GM23338 (cell line): ENCODE measurements at regions not wholly inside any gene's neighbourhood (a gene's known extent, or its start where the extent isn't known, plus 50 kb on each side); places are given as distances from the start of the nearest gene placed in this dataset.
"Not testable (repeated sequence)": the region's sequence is repeated elsewhere in the genome, so short reads cannot be mapped to it uniquely, and the experiment has no call there.

Experiments
- ATAC-seq: fragments of 200-7000 bp; cut with Tn5 transposase; 3 replicates; pipeline ENCODE4 v1.9.1; 2020
- DNase-seq: peaks from one replicate; pipeline ENCODE4 v3.0.0-alpha.2; 2015; ENCODE audit warnings: low spot score
- H2AFZ ChIP-seq: fragments of 200-600 bp; sonication (generic); 2 replicates; pipeline ENCODE4 v1.8.0; 2016; ENCODE audit warnings: antibody characterized with exemption, mild to moderate bottlenecking, moderate library complexity
- H3F3A ChIP-seq: fragments of 200-600 bp; sonication (generic); replicated peaks from 2 replicates; pipeline ENCODE4 v1.8.0; 2017; ENCODE audit warnings: antibody characterized with exemption, mixed run types, low read depth
- H3K27ac ChIP-seq: fragments of 200-600 bp; sonication (generic); 2 replicates; pipeline ENCODE4 v1.6.1; 2016; ENCODE audit warnings: low read depth
- H3K27me3 ChIP-seq: fragments of 200-600 bp; sonication (generic); 2 replicates; pipeline ENCODE4 v1.8.0; 2016; ENCODE audit warnings: mild to moderate bottlenecking, mixed run types, moderate library complexity; ENCODE audit not compliant: insufficient read depth
- H3K36me3 ChIP-seq: fragments of 200-600 bp; sonication (generic); 2 replicates; pipeline ENCODE4 v1.8.0; 2016; ENCODE audit warnings: mild to moderate bottlenecking; ENCODE audit not compliant: insufficient read depth
- H3K4me1 ChIP-seq: fragments of 200-600 bp; sonication (generic); 2 replicates; pipeline ENCODE4 v1.8.0; 2016; ENCODE audit warnings: mild to moderate bottlenecking, moderate library complexity; ENCODE audit not compliant: insufficient read depth
- H3K4me2 ChIP-seq: fragments of 200-600 bp; sonication (generic); 2 replicates; pipeline ENCODE4 v1.7.1; 2017; ENCODE audit warnings: mixed run types
- H3K4me3 ChIP-seq: fragments of 200-600 bp; sonication (generic); 2 replicates; pipeline ENCODE4 v1.6.1; 2016; ENCODE audit warnings: mixed run types
- H3K79me2 ChIP-seq: fragments of 200-600 bp; sonication (generic); replicated peaks from 2 replicates; pipeline ENCODE4 v1.8.0; 2017; ENCODE audit warnings: mild to moderate bottlenecking; ENCODE audit not compliant: insufficient read depth
- H3K9me2 ChIP-seq: fragments of 200-600 bp; sonication (generic); 2 replicates; pipeline ENCODE4 v1.8.0; 2017; ENCODE audit not compliant: insufficient read depth
- H4K20me1 ChIP-seq: fragments of 200-600 bp; sonication (generic); replicated peaks from 2 replicates; pipeline ENCODE4 v1.8.0; 2017; ENCODE audit warnings: mild to moderate bottlenecking; ENCODE audit not compliant: insufficient read depth
- H3K27ac Mint-ChIP-seq: 2 replicates; pipeline ENCODE4 v1.8.0; 2020; ENCODE audit warnings: inconsistent platforms, mild to moderate bottlenecking, moderate library complexity, mixed read lengths
- H3K27me3 Mint-ChIP-seq: 3 replicates; pipeline ENCODE4 v1.8.0; 2022; ENCODE audit warnings: low read depth, mild to moderate bottlenecking, moderate library complexity, mixed read lengths, inconsistent platforms; ENCODE audit not compliant: insufficient read depth, poor library complexity
- H3K36me3 Mint-ChIP-seq: 3 replicates; pipeline ENCODE4 v1.8.0; 2021; ENCODE audit warnings: low read depth, mild to moderate bottlenecking, inconsistent platforms, moderate library complexity, mixed read lengths
- H3K4me1 Mint-ChIP-seq: 3 replicates; pipeline ENCODE4 v1.8.0; 2020; ENCODE audit warnings: mild to moderate bottlenecking, inconsistent platforms, mixed read lengths
- H3K4me3 Mint-ChIP-seq: 3 replicates; pipeline ENCODE4 v1.8.0; 2021; ENCODE audit warnings: moderate library complexity, mild to moderate bottlenecking, inconsistent platforms, mixed read lengths
- H3K9me3 Mint-ChIP-seq: 3 replicates; pipeline ENCODE4 v1.8.0; 2020; ENCODE audit warnings: moderate library complexity, mild to moderate bottlenecking, inconsistent platforms, mixed read lengths
- CREB1 ChIP-seq: fragments of 250-450 bp; sonication (Bioruptor Pico); IDR thresholded peaks from 2 replicates; pipeline ENCODE4 v1.5.0; 2020; ENCODE audit warnings: low read depth, mild to moderate bottlenecking, moderate library complexity
- EZH2phosphoT487 ChIP-seq: fragments of 200-600 bp; sonication (generic); IDR thresholded peaks from one replicate; pipeline ENCODE4 v1.8.1; 2018; ENCODE audit warnings: antibody characterized with exemption; ENCODE audit not compliant: unreplicated experiment
- JUNB ChIP-seq: IDR thresholded peaks from one replicate; pipeline ENCODE4 v1.6.1; 2016; ENCODE audit warnings: antibody characterized with exemption; ENCODE audit not compliant: unreplicated experiment
- POLR2AphosphoS5 ChIP-seq: IDR thresholded peaks from 2 replicates; pipeline ENCODE4 v1.6.1; 2016; ENCODE audit warnings: antibody characterized with exemption, low read depth
- STAT1 ChIP-seq: IDR thresholded peaks from one replicate; pipeline ENCODE4 v1.6.1; 2016; ENCODE audit warnings: antibody characterized with exemption; ENCODE audit not compliant: unreplicated experiment
- ZNF114 ChIP-seq: fragments of 250-450 bp; sonication (Bioruptor Pico); IDR thresholded peaks from 2 replicates; pipeline ENCODE4 v1.5.0; 2020; ENCODE audit warnings: mild to moderate bottlenecking, moderate library complexity
- TF ChIP-seq, protein P1 (sequence below), 2 experiments: fragments of 200-600 bp in 1 of 2; sonication (generic) in 1 of 2; conservative IDR thresholded peaks; 2 replicates each; pipeline versions ENCODE4 v1.5.1 to v1.6.1; 2016 to 2017; ENCODE audit warnings: antibody characterized with exemption in 2 of 2, low read depth in 2 of 2, mild to moderate bottlenecking in 2 of 2, moderate library complexity in 1 of 2
- TF ChIP-seq, protein P2 (sequence below): fragments of 250-450 bp; sonication (Bioruptor Pico); IDR thresholded peaks from 2 replicates; pipeline ENCODE4 v1.5.0; 2020; ENCODE audit warnings: mild to moderate bottlenecking, moderate library complexity

DNA sequence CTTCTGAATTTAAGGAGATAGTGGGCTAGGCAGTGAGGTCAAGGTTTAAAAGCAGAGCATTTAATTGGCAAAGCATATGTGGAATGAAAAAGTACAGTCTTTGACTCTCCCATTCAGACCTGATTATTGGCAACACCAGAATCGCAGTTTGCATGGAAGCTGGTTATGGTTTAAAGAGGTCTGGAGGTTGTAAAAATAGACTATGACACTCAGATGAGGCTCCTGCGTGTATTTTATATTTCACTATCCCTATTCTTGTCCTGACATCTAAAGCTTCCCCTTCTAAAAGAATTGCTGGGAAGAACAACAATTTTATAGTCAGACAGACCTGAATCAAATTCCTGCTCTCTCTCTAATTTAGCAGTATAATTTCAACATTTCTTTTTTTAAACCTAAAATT lies 302.9 kb downstream of the PCDH7 start (continued):
- TF ChIP-seq, protein P1, sequence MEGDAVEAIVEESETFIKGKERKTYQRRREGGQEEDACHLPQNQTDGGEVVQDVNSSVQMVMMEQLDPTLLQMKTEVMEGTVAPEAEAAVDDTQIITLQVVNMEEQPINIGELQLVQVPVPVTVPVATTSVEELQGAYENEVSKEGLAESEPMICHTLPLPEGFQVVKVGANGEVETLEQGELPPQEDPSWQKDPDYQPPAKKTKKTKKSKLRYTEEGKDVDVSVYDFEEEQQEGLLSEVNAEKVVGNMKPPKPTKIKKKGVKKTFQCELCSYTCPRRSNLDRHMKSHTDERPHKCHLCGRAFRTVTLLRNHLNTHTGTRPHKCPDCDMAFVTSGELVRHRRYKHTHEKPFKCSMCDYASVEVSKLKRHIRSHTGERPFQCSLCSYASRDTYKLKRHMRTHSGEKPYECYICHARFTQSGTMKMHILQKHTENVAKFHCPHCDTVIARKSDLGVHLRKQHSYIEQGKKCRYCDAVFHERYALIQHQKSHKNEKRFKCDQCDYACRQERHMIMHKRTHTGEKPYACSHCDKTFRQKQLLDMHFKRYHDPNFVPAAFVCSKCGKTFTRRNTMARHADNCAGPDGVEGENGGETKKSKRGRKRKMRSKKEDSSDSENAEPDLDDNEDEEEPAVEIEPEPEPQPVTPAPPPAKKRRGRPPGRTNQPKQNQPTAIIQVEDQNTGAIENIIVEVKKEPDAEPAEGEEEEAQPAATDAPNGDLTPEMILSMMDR (conservative IDR thresholded peaks at IDR 0.05; ENCODE audit: low read depth in 2 of 2), result no peak
- no peak for TF ChIP-seq EZH2phosphoT487

DNA sequence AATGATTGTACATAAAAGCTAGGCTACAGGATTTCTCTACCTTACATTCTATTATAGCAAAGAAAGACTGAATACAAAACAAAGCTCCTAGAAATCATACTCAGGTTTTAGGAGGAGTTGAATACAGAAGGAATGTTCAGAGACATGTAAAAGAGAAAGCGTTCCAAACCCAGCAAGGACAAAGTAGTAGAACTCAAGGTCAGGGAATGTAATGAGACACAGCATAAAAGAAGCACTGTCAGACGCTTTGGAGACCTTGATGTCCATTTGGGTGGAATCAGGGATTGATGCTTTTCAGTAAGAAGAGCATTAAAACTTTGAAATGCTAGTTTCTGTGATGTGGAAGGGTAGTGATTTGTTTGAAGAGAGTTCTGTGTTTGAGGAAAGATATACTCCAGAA lies 303.6 kb downstream of the PCDH7 start:
- H3K4me3 ChIP-seq, result no peak overlapping the region
- H3K4me2 ChIP-seq, result no peak overlapping the region
- no peaks in the 10 kb centered on the region for H3K27me3 Mint-ChIP-seq
- no peak overlapping the region for H3K4me3 Mint-ChIP-seq
- no peaks in the 10 kb centered on the region for H3K9me2 ChIP-seq
- no peaks in the 10 kb centered on the region for H3K79me2 ChIP-seq
- H3K4me1 Mint-ChIP-seq, result no peaks in the 10 kb centered on the region
- TF ChIP-seq POLR2AphosphoS5 (no peak), ZNF114 (CRISPR knock-in tag) (no peak), EZH2phosphoT487 (no peak), CREB1 (no peak), JUNB (no peak), STAT1 (no peak)
- TF ChIP-seq, protein P2, sequence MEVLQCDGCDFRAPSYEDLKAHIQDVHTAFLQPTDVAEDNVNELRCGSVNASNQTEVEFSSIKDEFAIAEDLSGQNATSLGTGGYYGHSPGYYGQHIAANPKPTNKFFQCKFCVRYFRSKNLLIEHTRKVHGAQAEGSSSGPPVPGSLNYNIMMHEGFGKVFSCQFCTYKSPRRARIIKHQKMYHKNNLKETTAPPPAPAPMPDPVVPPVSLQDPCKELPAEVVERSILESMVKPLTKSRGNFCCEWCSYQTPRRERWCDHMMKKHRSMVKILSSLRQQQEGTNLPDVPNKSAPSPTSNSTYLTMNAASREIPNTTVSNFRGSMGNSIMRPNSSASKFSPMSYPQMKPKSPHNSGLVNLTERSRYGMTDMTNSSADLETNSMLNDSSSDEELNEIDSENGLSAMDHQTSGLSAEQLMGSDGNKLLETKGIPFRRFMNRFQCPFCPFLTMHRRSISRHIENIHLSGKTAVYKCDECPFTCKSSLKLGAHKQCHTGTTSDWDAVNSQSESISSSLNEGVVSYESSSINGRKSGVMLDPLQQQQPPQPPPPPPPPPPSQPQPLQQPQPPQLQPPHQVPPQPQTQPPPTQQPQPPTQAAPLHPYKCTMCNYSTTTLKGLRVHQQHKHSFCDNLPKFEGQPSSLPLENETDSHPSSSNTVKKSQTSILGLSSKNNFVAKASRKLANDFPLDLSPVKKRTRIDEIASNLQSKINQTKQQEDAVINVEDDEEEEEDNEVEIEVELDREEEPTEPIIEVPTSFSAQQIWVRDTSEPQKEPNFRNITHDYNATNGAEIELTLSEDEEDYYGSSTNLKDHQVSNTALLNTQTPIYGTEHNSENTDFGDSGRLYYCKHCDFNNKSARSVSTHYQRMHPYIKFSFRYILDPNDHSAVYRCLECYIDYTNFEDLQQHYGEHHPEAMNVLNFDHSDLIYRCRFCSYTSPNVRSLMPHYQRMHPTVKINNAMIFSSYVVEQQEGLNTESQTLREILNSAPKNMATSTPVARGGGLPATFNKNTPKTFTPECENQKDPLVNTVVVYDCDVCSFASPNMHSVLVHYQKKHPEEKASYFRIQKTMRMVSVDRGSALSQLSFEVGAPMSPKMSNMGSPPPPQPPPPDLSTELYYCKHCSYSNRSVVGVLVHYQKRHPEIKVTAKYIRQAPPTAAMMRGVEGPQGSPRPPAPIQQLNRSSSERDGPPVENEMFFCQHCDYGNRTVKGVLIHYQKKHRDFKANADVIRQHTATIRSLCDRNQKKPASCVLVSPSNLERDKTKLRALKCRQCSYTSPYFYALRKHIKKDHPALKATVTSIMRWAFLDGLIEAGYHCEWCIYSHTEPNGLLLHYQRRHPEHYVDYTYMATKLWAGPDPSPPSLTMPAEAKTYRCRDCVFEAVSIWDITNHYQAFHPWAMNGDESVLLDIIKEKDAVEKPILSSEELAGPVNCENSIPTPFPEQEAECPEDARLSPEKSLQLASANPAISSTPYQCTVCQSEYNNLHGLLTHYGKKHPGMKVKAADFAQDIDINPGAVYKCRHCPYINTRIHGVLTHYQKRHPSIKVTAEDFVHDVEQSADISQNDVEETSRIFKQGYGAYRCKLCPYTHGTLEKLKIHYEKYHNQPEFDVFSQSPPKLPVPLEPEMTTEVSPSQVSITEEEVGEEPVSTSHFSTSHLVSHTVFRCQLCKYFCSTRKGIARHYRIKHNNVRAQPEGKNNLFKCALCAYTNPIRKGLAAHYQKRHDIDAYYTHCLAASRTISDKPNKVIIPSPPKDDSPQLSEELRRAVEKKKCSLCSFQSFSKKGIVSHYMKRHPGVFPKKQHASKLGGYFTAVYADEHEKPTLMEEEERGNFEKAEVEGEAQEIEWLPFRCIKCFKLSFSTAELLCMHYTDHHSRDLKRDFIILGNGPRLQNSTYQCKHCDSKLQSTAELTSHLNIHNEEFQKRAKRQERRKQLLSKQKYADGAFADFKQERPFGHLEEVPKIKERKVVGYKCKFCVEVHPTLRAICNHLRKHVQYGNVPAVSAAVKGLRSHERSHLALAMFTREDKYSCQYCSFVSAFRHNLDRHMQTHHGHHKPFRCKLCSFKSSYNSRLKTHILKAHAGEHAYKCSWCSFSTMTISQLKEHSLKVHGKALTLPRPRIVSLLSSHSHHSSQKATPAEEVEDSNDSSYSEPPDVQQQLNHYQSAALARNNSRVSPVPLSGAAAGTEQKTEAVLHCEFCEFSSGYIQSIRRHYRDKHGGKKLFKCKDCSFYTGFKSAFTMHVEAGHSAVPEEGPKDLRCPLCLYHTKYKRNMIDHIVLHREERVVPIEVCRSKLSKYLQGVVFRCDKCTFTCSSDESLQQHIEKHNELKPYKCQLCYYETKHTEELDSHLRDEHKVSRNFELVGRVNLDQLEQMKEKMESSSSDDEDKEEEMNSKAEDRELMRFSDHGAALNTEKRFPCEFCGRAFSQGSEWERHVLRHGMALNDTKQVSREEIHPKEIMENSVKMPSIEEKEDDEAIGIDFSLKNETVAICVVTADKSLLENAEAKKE (CRISPR knock-in tag), result no peak
- H3K27ac Mint-ChIP-seq, result no peak overlapping the region
- no peaks in the 10 kb centered on the region for H3K36me3 ChIP-seq
- H4K20me1 ChIP-seq, result no peaks in the 10 kb centered on the region
- ATAC-seq (no peak), DNase-seq (no peak)
- no peak overlapping the region for H3K27ac ChIP-seq
- no peaks in the 10 kb centered on the region for H3K9me3 Mint-ChIP-seq
- H3K27me3 ChIP-seq, result no peaks in the 10 kb centered on the region
- H3K36me3 Mint-ChIP-seq, result no peaks in the 10 kb centered on the region
- no peak overlapping the region for H2AFZ ChIP-seq
- no peaks in the 10 kb centered on the region for H3F3A ChIP-seq
- peaks cover 4% of the 10 kb centered on the region; the same call in 1 of the 2 replicates for H3K4me1 ChIP-seq

GRCh38 chr4:31024781-31025180 lies 304.6 kb downstream of the PCDH7 start:
- ATAC-seq, H3K4me1 Mint-ChIP-seq, H3K9me3 Mint-ChIP-seq, H3K79me2 ChIP-seq, H3K27me3 ChIP-seq, H3F3A ChIP-seq, H3K4me2 ChIP-seq, H3K4me1 ChIP-seq, H3K27ac ChIP-seq, DNase-seq, H3K4me3 Mint-ChIP-seq, H3K4me3 ChIP-seq, H3K27me3 Mint-ChIP-seq, H3K36me3 Mint-ChIP-seq, H3K27ac Mint-ChIP-seq, H4K20me1 ChIP-seq, H3K9me2 ChIP-seq, H3K36me3 ChIP-seq, H2AFZ ChIP-seq: not testable (repeated sequence)
